Stimulated activated CD8-positive, alpha-beta memory T cell treated with anti-CD3 and anti-CD28 coated beads, Interleukin-4, amount 100 ng/mL, for 24 hours (primary cell): ENCODE measurements at regions not wholly inside any gene's neighbourhood (a gene's known extent, or its start where the extent isn't known, plus 50 kb on each side); places are given as distances from the start of the nearest gene placed in this dataset.

Experiments used
- DNase-seq: peaks from one replicate; pipeline ENCODE4 v3.0.0-alpha.2; 2020; ENCODE audit warnings: low read depth

GRCh38 chr1:55679971-55680370 lies 464.8 kb upstream of the USP24 start:
- DNase-seq = no peak

GRCh38 chr1:55673416-55673815 lies 458.3 kb upstream of the USP24 start:
- no peak for DNase-seq

- no peak for DNase-seq
These were observed 455.3 kb upstream of the USP24 start for GRCh38 chr1:55670331-55671082.

- no peak for DNase-seq
These were observed 454.1 kb upstream of the USP24 start for GRCh38 chr1:55669293-55669692.

GRCh38 chr1:55662875-55663274 lies 447.7 kb upstream of the USP24 start:
- no peak for DNase-seq

GRCh38 chr1:55658917-55659316 lies 443.8 kb upstream of the USP24 start:
- no peak for DNase-seq

GRCh38 chr1:55654750-55655149 lies 439.6 kb upstream of the USP24 start:
- no peak for DNase-seq

- DNase-seq = no peak
These were observed 439.0 kb upstream of the USP24 start for GRCh38 chr1:55654171-55654570.

- DNase-seq = no peak
These were observed 435.3 kb upstream of the USP24 start for GRCh38 chr1:55650444-55650843.

- DNase-seq = no peak
These were observed 431.0 kb upstream of the USP24 start for GRCh38 chr1:55646181-55646580.

GRCh38 chr1:55645270-55645669 lies 430.1 kb upstream of the USP24 start:
- DNase-seq = no peak

- no peak for DNase-seq
These were observed 426.8 kb upstream of the USP24 start for GRCh38 chr1:55641947-55642346.

GRCh38 chr1:55640708-55641473 lies 425.7 kb upstream of the USP24 start:
- DNase-seq = no peak

- DNase-seq = no peak
These were observed 424.4 kb upstream of the USP24 start for GRCh38 chr1:55639526-55639925.

- no peak for DNase-seq
These were observed 423.9 kb upstream of the USP24 start for GRCh38 chr1:55639051-55639450.

- no peak for DNase-seq
These were observed 421.5 kb upstream of the USP24 start for GRCh38 chr1:55636696-55637095.

- no peak for DNase-seq
These were observed 420.7 kb upstream of the USP24 start for GRCh38 chr1:55635856-55636255.

- no peak for DNase-seq
These were observed 419.4 kb upstream of the USP24 start for GRCh38 chr1:55634516-55634915.

- no peak for DNase-seq
These were observed 417.7 kb upstream of the USP24 start for GRCh38 chr1:55632906-55633305.

GRCh38 chr1:55632058-55632457 lies 416.9 kb upstream of the USP24 start:
- no peak for DNase-seq

- DNase-seq = no peak
These were observed 416.3 kb upstream of the USP24 start for GRCh38 chr1:55631509-55631908.

- DNase-seq = no peak
These were observed 411.2 kb upstream of the USP24 start for GRCh38 chr1:55626326-55626725.

GRCh38 chr1:55624766-55625165 lies 409.6 kb upstream of the USP24 start:
- no peak for DNase-seq

- DNase-seq = no peak
These were observed 408.1 kb upstream of the USP24 start for GRCh38 chr1:55623311-55623710.
